IPS-NIHi11 (cell line): ENCODE measurements at regions not wholly inside any gene's neighbourhood (a gene's known extent, or its start where the extent isn't known, plus 50 kb on each side); places are given as distances from the start of the nearest gene placed in this dataset.

Experiments
- DNase-seq: peaks from one replicate; pipeline ENCODE4 v3.0.0; 2012; ENCODE audit warnings: mixed read lengths, low spot score

GRCh38 chr18:44411262-44411905, 269.3 kb upstream of the SETBP1 start:
- DNase-seq: no peak

DNA sequence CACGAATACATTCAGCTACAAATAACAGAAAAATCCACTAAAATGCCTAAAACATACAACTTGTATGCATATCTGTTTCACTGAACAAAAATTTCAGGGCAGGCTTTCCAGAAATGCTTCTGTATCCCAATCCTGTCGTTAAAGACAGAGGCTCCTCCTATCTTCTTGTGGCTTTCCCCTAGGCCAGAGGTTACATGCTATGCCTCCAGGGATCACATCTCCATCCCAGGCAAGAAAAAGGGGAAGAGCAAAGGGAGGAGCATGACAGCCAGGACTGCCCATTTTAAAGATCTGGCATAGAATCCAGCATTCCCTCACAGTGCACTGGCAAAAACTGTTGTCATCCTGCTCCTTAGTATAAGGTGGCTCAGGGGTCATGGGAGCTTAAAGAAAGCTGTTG, 268.7 kb upstream of the SETBP1 start:
- no peak for DNase-seq

GRCh38 chr18:44423814-44424644, 256.7 kb upstream of the SETBP1 start:
- peak; percentile 21 for DNase-seq

DNA sequence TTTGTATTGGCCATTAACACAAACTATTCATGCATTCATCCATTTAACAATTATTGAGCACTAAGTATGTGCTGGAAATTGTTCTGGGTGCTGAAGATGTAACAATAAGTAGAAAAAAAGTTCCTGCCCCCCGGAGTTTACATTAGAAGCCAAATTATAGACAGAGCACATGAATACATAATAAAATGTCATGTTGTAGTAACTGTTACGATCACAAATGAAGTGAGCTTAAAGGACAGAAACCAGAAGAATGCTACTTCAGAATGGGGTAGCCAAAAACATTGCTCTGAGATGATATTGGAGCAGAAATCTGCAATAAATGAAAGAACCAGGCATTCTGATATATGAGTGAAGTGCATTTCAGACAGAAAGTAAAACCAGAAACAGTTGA, 256.0 kb upstream of the SETBP1 start:
- DNase-seq: no peak

GRCh38 chr18:44425161-44425560, 255.5 kb upstream of the SETBP1 start:
- DNase-seq: no peak

- DNase-seq: no peak
These were observed 243.1 kb upstream of the SETBP1 start for GRCh38 chr18:44437603-44438002.

DNA sequence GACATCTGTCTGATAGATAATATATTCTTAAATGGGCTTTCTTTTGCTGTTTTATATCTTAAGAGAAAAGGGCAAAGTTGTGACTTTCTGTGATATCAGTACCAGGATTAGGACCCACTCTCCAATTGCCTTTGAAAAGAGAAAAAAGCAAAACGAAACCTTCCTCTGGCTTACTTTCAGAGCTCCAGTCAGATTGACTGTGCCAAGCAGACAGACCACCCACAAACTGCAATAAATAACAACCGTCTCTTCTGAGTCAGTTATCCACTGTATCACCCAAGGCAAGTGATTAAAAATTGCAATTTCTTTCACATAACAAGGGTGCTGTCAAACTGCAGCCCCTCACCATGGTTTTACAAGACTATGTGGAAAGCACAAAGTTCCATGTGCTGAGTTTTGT, 230.5 kb upstream of the SETBP1 start:
- DNase-seq: no peak

DNA sequence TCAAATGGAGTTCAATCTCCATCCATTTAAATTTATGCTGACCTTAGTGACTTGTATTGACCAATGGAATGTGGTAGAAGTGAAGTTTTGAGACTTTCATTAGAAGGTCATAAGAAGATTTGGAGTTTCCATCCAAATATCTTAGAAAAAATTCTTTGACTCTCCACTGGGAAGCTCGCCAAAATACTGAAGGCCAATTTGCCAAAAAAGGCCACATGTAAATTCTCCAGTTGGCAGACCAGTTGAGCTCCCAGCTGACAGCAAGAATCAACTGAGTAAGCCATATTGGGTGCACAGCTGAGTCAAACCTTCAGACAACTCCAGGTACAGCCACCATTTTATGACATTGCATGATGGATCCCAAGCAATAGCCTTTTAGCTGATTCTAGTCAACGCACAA, 228.3 kb upstream of the SETBP1 start:
- no peak for DNase-seq

- no peak for DNase-seq
These were observed 227.2 kb upstream of the SETBP1 start for GRCh38 chr18:44453505-44453904.

GRCh38 chr18:44458777-44459176, 221.9 kb upstream of the SETBP1 start:
- no peak for DNase-seq

- no peak for DNase-seq
These were observed 216.1 kb upstream of the SETBP1 start for GRCh38 chr18:44464398-44465180.

DNA sequence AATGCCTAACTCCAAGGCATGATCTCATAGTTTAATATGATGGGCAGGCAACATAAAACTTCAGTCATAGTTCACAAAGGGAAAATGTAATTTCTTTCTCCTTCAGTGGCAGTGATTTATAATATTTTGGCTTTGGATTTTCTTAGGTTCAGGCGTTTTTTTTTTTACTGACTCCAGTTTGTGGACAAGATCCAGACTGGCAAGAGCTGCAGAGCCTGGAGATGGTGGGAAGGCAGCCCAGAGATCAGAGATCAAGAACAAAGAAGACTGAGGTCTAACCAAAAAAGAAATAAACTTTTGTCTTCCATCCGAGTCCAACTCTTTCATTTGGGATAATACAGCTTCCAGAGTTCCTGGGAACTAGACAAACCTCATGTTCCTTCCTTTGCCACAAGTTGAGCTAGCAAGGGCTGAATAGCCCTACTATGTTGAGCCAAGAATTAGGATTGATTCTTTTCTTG, 215.3 kb upstream of the SETBP1 start:
- no peak for DNase-seq

- DNase-seq: no peak
These were observed 213.7 kb upstream of the SETBP1 start for GRCh38 chr18:44466997-44467396.

GRCh38 chr18:44467718-44468117, 213.0 kb upstream of the SETBP1 start:
- no peak for DNase-seq

GRCh38 chr18:44473394-44474066, 207.2 kb upstream of the SETBP1 start:
- DNase-seq: no peak

GRCh38 chr18:44474067-44474411, 206.6 kb upstream of the SETBP1 start:
- DNase-seq: no peak

GRCh38 chr18:44474591-44474990, 206.1 kb upstream of the SETBP1 start:
- no peak for DNase-seq

DNA sequence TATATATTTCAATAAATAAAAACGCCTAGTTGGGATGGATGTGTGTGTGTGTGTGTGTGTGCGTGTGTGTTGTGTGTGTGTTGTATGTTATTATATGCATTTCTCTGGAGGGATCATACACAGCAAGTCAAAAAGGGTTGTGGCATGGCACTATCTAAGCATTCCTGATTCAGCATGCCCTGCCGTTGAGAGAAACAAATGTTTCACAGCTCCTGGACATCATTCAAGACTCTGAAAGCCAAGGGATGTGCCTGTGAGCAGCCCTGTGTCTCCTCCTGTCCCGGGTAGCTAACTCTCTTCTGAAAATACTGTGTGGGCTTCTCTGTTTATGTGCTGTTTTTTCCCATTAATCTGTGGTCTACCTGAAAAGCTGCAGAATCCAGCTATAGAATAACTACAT, 197.9 kb upstream of the SETBP1 start:
- no peak for DNase-seq

- DNase-seq: no peak
These were observed 185.5 kb upstream of the SETBP1 start for GRCh38 chr18:44495151-44495550.

DNA sequence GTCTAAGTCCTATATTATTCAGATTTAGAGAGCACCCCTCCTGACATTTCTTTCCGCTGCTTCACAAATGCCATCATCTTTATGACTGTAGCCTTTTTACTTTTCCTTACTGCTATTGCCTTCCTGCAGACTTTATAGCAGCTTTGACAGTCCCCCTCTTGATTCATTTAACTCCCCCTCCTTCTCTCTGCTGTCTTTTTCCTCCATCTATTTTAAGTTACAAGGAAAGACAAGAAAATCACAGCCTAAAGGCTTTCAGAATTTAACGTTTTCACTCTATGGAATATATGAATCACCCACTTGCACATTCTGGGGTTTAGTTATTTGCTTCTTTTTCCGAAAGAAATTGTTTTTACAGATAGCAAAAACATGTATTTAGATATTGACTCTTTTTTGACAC, 183.4 kb upstream of the SETBP1 start:
- DNase-seq: no peak

GRCh38 chr18:44497757-44498490, 182.8 kb upstream of the SETBP1 start:
- no peak for DNase-seq
